HCT116 (cell line): ENCODE measurements at regions not wholly inside any gene's neighbourhood (a gene's known extent, or its start where the extent isn't known, plus 50 kb on each side); places are given as distances from the start of the nearest gene placed in this dataset.

Experiments used
- ATAC-seq: fragments of 200-7000 bp; cut with Tn5 transposase; 2 replicates; pipeline ENCODE4 v1.9.1; 2020; ENCODE audit warnings: mild to moderate bottlenecking, moderate library complexity
- BruUV-seq: library from RNA; stranded (reverse); fragments of 400-500 nt; replicated peaks from 2 replicates; lab custom pipeline; 2021; lab: Mats Ljungman, UMichigan
- CTCF ChIA-PET: fragments of 300-600 bp; sonication (Branson Sonifier 250); formaldehyde crosslinking; loops from one replicate; lab custom pipeline; 2021; ENCODE audit warnings: antibody characterized with exemption; lab: Charles Lee
- POLR2A ChIA-PET: fragments of 300-600, 350-600 bp; sonication (Branson Sonifier 250); formaldehyde crosslinking; loops from one replicate; lab custom pipeline; 2021; ENCODE audit warnings: antibody characterized with exemption; lab: Charles Lee
- RAD21 ChIA-PET, 2 experiments: fragments of 300-600 bp; sonication (Branson Sonifier 250); formaldehyde crosslinking; loops; one replicate each; lab custom pipeline; 2023; ENCODE audit warnings: low total read pairs in 2 of 2; ENCODE audit not compliant: uncharacterized antibody in 2 of 2, unreplicated experiment in 2 of 2, low non-redundant PET in 1 of 2; lab: Charles Lee
- DNase-seq: peaks from one replicate; pipeline ENCODE4 v3.0.0-alpha.2; 2010; ENCODE audit warnings: low read depth, low spot score
- H2AFZ ChIP-seq: fragments of 200-600 bp; shearing (Covaris generic), sonication (generic); 2 replicates; pipeline ENCODE4 v1.6.1; 2017; ENCODE audit warnings: low read depth, mixed run types, mixed read lengths, antibody characterized with exemption, low read length; ENCODE audit not compliant: poor library complexity, severe bottlenecking
- H3K27ac ChIP-seq: 2 replicates; pipeline ENCODE4 v1.5.1; 2012; ENCODE audit warnings: low read depth, low read length
- H3K27me3 ChIP-seq: fragments of 200-600 bp; sonication (generic); 2 replicates; pipeline ENCODE4 v1.6.1; 2016; ENCODE audit warnings: mixed run types, low read length, mixed read lengths; ENCODE audit not compliant: insufficient read depth
- H3K36me3 ChIP-seq, 2 experiments: fragments of 200-500 bp in 1 of 2; fragments of 200-600 bp in 1 of 2; sonication (Bioruptor generic) in 1 of 2; sonication (generic) in 1 of 2; 2 replicates each; pipeline versions ENCODE4 v1.5.1 to v1.6.1; 2014 to 2016; ENCODE audit warnings: low read length in 2 of 2, inconsistent platforms in 1 of 2, mixed read lengths in 1 of 2, mixed run types in 1 of 2; ENCODE audit not compliant: insufficient read depth in 2 of 2, control insufficient read depth in 1 of 2
- H3K4me1 ChIP-seq, 2 experiments: fragments of 200-600 bp in 1 of 2; sonication (generic) in 1 of 2; 2 replicates each; pipeline versions ENCODE4 v1.5.1 to v1.6.1; 2012 to 2017; ENCODE audit warnings: low read length in 2 of 2, inconsistent platforms in 1 of 2, mild to moderate bottlenecking in 1 of 2, mixed read lengths in 1 of 2, mixed run types in 1 of 2, moderate library complexity in 1 of 2; ENCODE audit not compliant: insufficient read depth in 2 of 2, control insufficient read depth in 1 of 2
- H3K4me2 ChIP-seq: fragments of 200-600 bp; sonication (generic); 2 replicates; pipeline ENCODE4 v1.6.1; 2017; ENCODE audit warnings: mixed run types, low read length, mixed read lengths
- H3K4me3 ChIP-seq, 2 experiments: fragments of 200-600 bp in 1 of 2; sonication (generic) in 1 of 2; replicated peaks in 1 of 2; 2 replicates each; pipeline ENCODE4 v1.5.1; 2011 to 2016; ENCODE audit warnings: low read length in 2 of 2, control low read depth in 1 of 2, low read depth in 1 of 2, mild to moderate bottlenecking in 1 of 2, mixed read lengths in 1 of 2, mixed run types in 1 of 2
- H3K79me2 ChIP-seq: fragments of 200-600 bp; sonication (generic); 2 replicates; pipeline ENCODE4 v1.6.1; 2017; ENCODE audit warnings: mild to moderate bottlenecking, mixed run types, low read length, moderate library complexity, mixed read lengths; ENCODE audit not compliant: insufficient read depth
- H3K9ac ChIP-seq: fragments of 200-600 bp; sonication (generic); 2 replicates; pipeline ENCODE4 v1.6.1; 2016; ENCODE audit warnings: low read length, mixed read lengths
- H3K9me2 ChIP-seq: fragments of 200-600 bp; sonication (generic), shearing (Covaris generic); 2 replicates; pipeline ENCODE4 v1.6.1; 2017; ENCODE audit warnings: mixed run types, mild to moderate bottlenecking, moderate library complexity; ENCODE audit not compliant: insufficient read depth
- H3K9me3 ChIP-seq, 2 experiments: fragments of 200-500 bp in 1 of 2; fragments of 200-600 bp in 1 of 2; sonication (Bioruptor generic) in 1 of 2; sonication (generic) in 1 of 2; 2 replicates each; pipeline ENCODE4 v1.6.1; 2014 to 2017; ENCODE audit warnings: low read length in 2 of 2, mixed read lengths in 2 of 2, inconsistent platforms in 1 of 2, low read depth in 1 of 2, mild to moderate bottlenecking in 1 of 2, mixed run types in 1 of 2, moderate library complexity in 1 of 2; ENCODE audit not compliant: control insufficient read depth in 1 of 2, insufficient read depth in 1 of 2
- H4K20me1 ChIP-seq: fragments of 200-600 bp; sonication (generic), shearing (Covaris generic); 2 replicates; pipeline ENCODE4 v1.6.1; 2017; ENCODE audit warnings: mixed run types, mild to moderate bottlenecking, moderate library complexity; ENCODE audit not compliant: insufficient read depth
- ATF3 ChIP-seq: IDR thresholded peaks from 2 replicates; pipeline ENCODE4 v1.6.1; 2012
- CBX3 ChIP-seq: IDR thresholded peaks from 2 replicates; pipeline ENCODE4 v1.6.1; 2012; ENCODE audit warnings: low read depth
- CEBPB ChIP-seq: IDR thresholded peaks from 2 replicates; pipeline ENCODE4 v1.6.1; 2012; ENCODE audit warnings: low read depth
- EGR1 ChIP-seq: IDR thresholded peaks from 2 replicates; pipeline ENCODE4 v1.6.1; 2012; ENCODE audit warnings: low read depth
- EZH2 ChIP-seq: fragments of 200-600 bp; sonication (generic); IDR thresholded peaks from 2 replicates; pipeline ENCODE4 v1.6.1; 2017; ENCODE audit warnings: antibody characterized with exemption, mixed run types
- EZH2phosphoT487 ChIP-seq: fragments of 200-600 bp; IDR thresholded peaks from 2 replicates; pipeline ENCODE4 v1.6.1; 2018; ENCODE audit warnings: antibody characterized with exemption, borderline replicate concordance
- FOSL1 ChIP-seq: IDR thresholded peaks from 2 replicates; pipeline ENCODE4 v1.6.1; 2012; ENCODE audit warnings: low read depth
- MAX ChIP-seq: IDR thresholded peaks from 2 replicates; pipeline ENCODE4 v1.6.1; 2012
- POLR2A ChIP-seq: IDR thresholded peaks from 2 replicates; pipeline ENCODE4 v1.7.0; 2011; ENCODE audit warnings: borderline replicate concordance; ENCODE audit not compliant: insufficient read depth, insufficient read length; ENCODE audit errors: extremely low read depth
- POLR2AphosphoS5 ChIP-seq: IDR thresholded peaks from 2 replicates; pipeline ENCODE4 v1.6.1; 2011; ENCODE audit warnings: mild to moderate bottlenecking, low read depth, low read length, moderate library complexity
- SIN3A ChIP-seq: IDR thresholded peaks from 2 replicates; pipeline ENCODE4 v1.6.1; 2012; ENCODE audit warnings: low read depth
- SP1 ChIP-seq: IDR thresholded peaks from 2 replicates; pipeline ENCODE4 v1.6.1; 2012; ENCODE audit warnings: low read depth
- SRF ChIP-seq: IDR thresholded peaks from 2 replicates; pipeline ENCODE4 v1.6.1; 2012; ENCODE audit warnings: low read depth
- TCF7L2 ChIP-seq: IDR thresholded peaks from 2 replicates; pipeline ENCODE4 v1.7.0; 2011; ENCODE audit warnings: borderline replicate concordance, inconsistent platforms; ENCODE audit not compliant: insufficient read depth, insufficient read length; ENCODE audit errors: extremely low read depth
- ZFX ChIP-seq: fragments of 450-650 bp; IDR thresholded peaks from 2 replicates; pipeline ENCODE4 v1.6.1; 2017
- ZNF274 ChIP-seq: fragments of 200-500 bp; sonication (Bioruptor generic); IDR thresholded peaks from 2 replicates; pipeline ENCODE4 v1.6.1; 2014; ENCODE audit warnings: mild to moderate bottlenecking, low read depth, low read length, inconsistent platforms
- intact Hi-C: fragments of 100-400 bp; cut with micrococcal nuclease; formaldehyde crosslinking; loops from 2 replicates; pipeline ENCODE4 v1.10.0; 2022

GRCh38 chr21:35208104-35208503 is 159.0 kb upstream of the RUNX1 start (continued):
- TF ChIP-seq POLR2AphosphoS5 (no peak), SP1 (no peak), CEBPB (no peak), SIN3A (no peak), MAX (no peak), CBX3 (no peak), ZFX (no peak)
- TF ChIP-seq, all 23 proteins: peak for 0

- intact Hi-C loops, result no loop called here
- ATAC-seq, result no peak
Observed at GRCh38 chr21:35207322-35207721, 158.2 kb upstream of the RUNX1 start.

More at GRCh38 chr21:35207322-35207721, 158.2 kb upstream of the RUNX1 start:
- Histone ChIP-seq H3K27me3 (no peaks in the 10 kb centered on the region), H4K20me1 (no peaks in the 10 kb centered on the region), H3K9me2 (no peaks in the 10 kb centered on the region), H3K9ac (no peak overlapping the region), H3K9me3 (no peaks in the 10 kb centered on the region), H3K4me1 (peaks cover 3 to 41% of the 10 kb centered on the region in 2 experiments; a peak in 2 of 4 replicates), H3K27ac (no peak overlapping the region), H2AFZ (no peak overlapping the region), H3K36me3 (no peaks in the 10 kb centered on the region), H3K79me2 (no peaks in the 10 kb centered on the region), H3K4me2 (0 out of 2 replicates have a peak overlapping the region, but pooled peaks have one; percentile 2), H3K4me3 (no peak overlapping the region)
- RAD21 ChIA-PET, result no interaction called here
- BruUV-seq, result no TSS peak
- TF ChIP-seq CEBPB, result no peak
- no peak for TF ChIP-seq SRF
- TF ChIP-seq ZNF274, result no peak
- TF ChIP-seq ATF3, result no peak
- no peak for TF ChIP-seq FOSL1
- TF ChIP-seq CBX3, result no peak
- TF ChIP-seq EZH2, result no peak
- TF ChIP-seq EGR1, result no peak
- TF ChIP-seq POLR2AphosphoS5, result no peak
- no peak for TF ChIP-seq TCF7L2
- no peak for TF ChIP-seq POLR2A
- no peak for TF ChIP-seq EZH2phosphoT487
- CTCF ChIA-PET, result no interaction called here
- DNase-seq, result no peak
- POLR2A ChIA-PET, result interaction anchor here (1.4 kb wide), 1 partner anchor 9 kb away, joined by 5 read pairs; no protein-coding TSS in a partner anchor
